Kidney epithelial cell (primary cell): ENCODE measurements at regions not wholly inside any gene's neighbourhood (a gene's known extent, or its start where the extent isn't known, plus 50 kb on each side); places are given as distances from the start of the nearest gene placed in this dataset.

Experiments
- DNase-seq: peaks from one replicate; pipeline ENCODE4 v3.0.0-alpha.2; 2010; ENCODE audit warnings: low read depth
- H3K27me3 ChIP-seq: 2 replicates; pipeline ENCODE4 v1.6.0; 2011; ENCODE audit warnings: low read length; ENCODE audit not compliant: control insufficient read depth, insufficient read depth
- H3K36me3 ChIP-seq: 2 replicates; pipeline ENCODE4 v1.5.1; 2011; ENCODE audit warnings: low read length; ENCODE audit not compliant: control insufficient read depth, insufficient read depth
- H3K4me3 ChIP-seq: 2 replicates; pipeline ENCODE4 v1.5.1; 2011; ENCODE audit warnings: low read depth, mild to moderate bottlenecking, control low read depth, low read length
- CTCF ChIP-seq: IDR thresholded peaks from 2 replicates; pipeline ENCODE4 v1.5.1; 2011; ENCODE audit warnings: mild to moderate bottlenecking, moderate library complexity, low read length, control low read depth, inconsistent platforms; ENCODE audit not compliant: insufficient read depth, poor library complexity, severe bottlenecking

GRCh38 chr5:100322483-100322882, 212.7 kb upstream of the FAM174A start:
- no peak for DNase-seq
- H3K36me3 ChIP-seq = no peaks in the 10 kb centered on the region
- TF ChIP-seq CTCF = no peak
- H3K4me3 ChIP-seq = no peak overlapping the region
- H3K27me3 ChIP-seq = no peaks in the 10 kb centered on the region

GRCh38 chr5:100319885-100320284, 215.3 kb upstream of the FAM174A start:
- Histone ChIP-seq H3K36me3 (no peaks in the 10 kb centered on the region), H3K4me3 (no peak overlapping the region)
- no peak for TF ChIP-seq CTCF

GRCh38 chr5:100313657-100314056, 221.5 kb upstream of the FAM174A start:
- no peaks in the 10 kb centered on the region for H3K27me3 ChIP-seq
- no peak for DNase-seq
- H3K4me3 ChIP-seq = no peak overlapping the region
- no peaks in the 10 kb centered on the region for H3K36me3 ChIP-seq
- TF ChIP-seq CTCF = no peak

More at GRCh38 chr5:100319885-100320284, 215.3 kb upstream of the FAM174A start:
- DNase-seq = no peak
- no peaks in the 10 kb centered on the region for H3K27me3 ChIP-seq

- TF ChIP-seq CTCF = peak; percentile 24
- Histone ChIP-seq H3K27me3 (no peaks in the 10 kb centered on the region), H3K36me3 (no peaks in the 10 kb centered on the region), H3K4me3 (no peak overlapping the region)
- no peak for DNase-seq
Measured at GRCh38 chr5:100311806-100312205, 223.4 kb upstream of the FAM174A start.

- TF ChIP-seq CTCF = no peak
- Histone ChIP-seq H3K4me3 (no peak overlapping the region), H3K27me3 (no peaks in the 10 kb centered on the region), H3K36me3 (no peaks in the 10 kb centered on the region)
- DNase-seq = no peak
Measured at GRCh38 chr5:100306000-100306399, 229.2 kb upstream of the FAM174A start.

GRCh38 chr5:100303216-100303615, 232.0 kb upstream of the FAM174A start:
- no peak for TF ChIP-seq CTCF
- H3K36me3 ChIP-seq = no peaks in the 10 kb centered on the region
- H3K4me3 ChIP-seq = no peak overlapping the region
- H3K27me3 ChIP-seq = no peaks in the 10 kb centered on the region
- DNase-seq = no peak
